Spleen (tissue), 11 donors: ENCODE measurements at regions not wholly inside any gene's neighbourhood (a gene's known extent, or its start where the extent isn't known, plus 50 kb on each side); places are given as distances from the start of the nearest gene placed in this dataset.

ENCODE experiments used
- DNase-seq: peaks from one replicate; pipeline ENCODE4 v3.0.0-alpha.2; 2020
- H3K27ac ChIP-seq, 8 donors: fragments of 200-600 bp; sonication (generic) in 7 of 8; 1 replicate in 4 of 8; 2 replicates in 4 of 8; pipeline versions ENCODE4 v1.5.0 to v1.8.0; 2016 to 2021; ENCODE audit warnings: inconsistent platforms in 4 of 8, mild to moderate bottlenecking in 4 of 8, moderate library complexity in 1 of 8
- H3K27me3 ChIP-seq, 7 donors: fragments of 200-600 bp; sonication (generic) in 6 of 7; replicated peaks in 1 of 7; 1 replicate in 4 of 7; 2 replicates in 3 of 7; pipeline versions ENCODE4 v1.5.0 to v1.8.0; 2016 to 2021; ENCODE audit warnings: inconsistent platforms in 3 of 7, mild to moderate bottlenecking in 1 of 7
- H3K36me3 ChIP-seq, 6 donors: fragments of 200-600 bp; sonication (generic) in 5 of 6; 1 replicate in 4 of 6; 2 replicates in 2 of 6; pipeline versions ENCODE4 v1.5.0 to v1.8.0; 2016 to 2021; ENCODE audit warnings: inconsistent platforms in 2 of 6
- H3K4me1 ChIP-seq, 6 donors: fragments of 200-600 bp; sonication (generic) in 5 of 6; 1 replicate in 3 of 6; 2 replicates in 3 of 6; pipeline versions ENCODE4 v1.5.0 to v1.8.0; 2016 to 2021; ENCODE audit warnings: inconsistent platforms in 3 of 6
- H3K4me3 ChIP-seq, 8 donors: fragments of 200-600 bp; sonication (generic) in 7 of 8; 1 replicate in 4 of 8; 2 replicates in 4 of 8; pipeline versions ENCODE4 v1.5.0 to v1.8.0; 2016 to 2021; ENCODE audit warnings: inconsistent platforms in 4 of 8, mild to moderate bottlenecking in 4 of 8, moderate library complexity in 2 of 8
- H3K9me3 ChIP-seq, 8 donors: fragments of 200-600 bp; sonication (generic) in 7 of 8; 1 replicate in 4 of 8; 2 replicates in 4 of 8; pipeline versions ENCODE4 v1.5.0 to v1.8.0; 2016 to 2021; ENCODE audit warnings: inconsistent platforms in 4 of 8
- CTCF ChIP-seq, 11 experiments: fragments of 200-600 bp in 7 of 11; fragments of 450-650 bp in 4 of 11; sonication (generic) in 4 of 11; IDR thresholded peaks in 8 of 11; conservative IDR thresholded peaks in 3 of 11; 1 replicate in 7 of 11; 2 replicates in 4 of 11; pipeline versions ENCODE4 v1.4.0 to v1.8.0; 2016 to 2021; ENCODE audit warnings: antibody characterized with exemption in 11 of 11, inconsistent platforms in 4 of 11, mild to moderate bottlenecking in 1 of 11
- POLR2A ChIP-seq, 3 donors: fragments of 450-650 bp; IDR thresholded peaks; one replicate each; pipeline ENCODE4 v1.5.1; 2017; ENCODE audit warnings: antibody characterized with exemption in 3 of 3, mild to moderate bottlenecking in 1 of 3
- POLR2AphosphoS5 ChIP-seq, 3 donors: sonication (generic); formaldehyde crosslinking; IDR thresholded peaks; one replicate each; pipeline ENCODE4 v1.5.1; 2017; ENCODE audit warnings: antibody characterized with exemption in 3 of 3
- WGBS, 5 donors: extraction: QIAGEN DNeasy Blood & Tissue Kit in 3 of 5; methylation state at CpG; one replicate each; pipeline versions ENCODE4 v1.1.5 to v1.1.7; 2013 to 2018; 5-methylcytosine and 5-hydroxymethylcytosine counted together
- intact Hi-C: fragments of 100-400 bp; cut with DNase I; formaldehyde crosslinking; loops from one replicate; pipeline ENCODE4 v1.15.0; 2023; ENCODE audit warnings: low total_unique reads
- donor health status: healthy with polysubstance abuse.
- donor health status: DM: no; HTN: no; CAD: no; lungs with moderate emphysema.
- donor health status: DM: no; HTN: no; CAD: no.
- donor health status: Bipolar disorder and iron deficiency.
- donor health status: healthy.
- donor health status: DM: no; HTN: no; CAD: no.
- donor health status: DM: yes; HTN: yes; CAD: no.

- Histone ChIP-seq H3K4me1 (no peaks in the 10 kb centered on the region), H3K27me3 (no peaks in the 10 kb centered on the region), H3K36me3 (no peaks in the 10 kb centered on the region), H3K4me3 (no peak overlapping the region), H3K27ac (no peak overlapping the region), H3K9me3 (peaks cover 0 to 39% (median 11%) of the 10 kb centered on the region in 8 donors)
- no peak for TF ChIP-seq POLR2A (IDR thresholded peaks at IDR 0.05)
- TF ChIP-seq CTCF (IDR thresholded peaks at IDR 0.05 in 8 of 11, conservative IDR thresholded peaks at IDR 0.05 in 3 of 11), result no peak
- TF ChIP-seq POLR2AphosphoS5 (IDR thresholded peaks at IDR 0.05), result no peak
- intact Hi-C loops, result no loop called here
- 53 to 70% (median 58%) methylated on average over 8 to 10 of the region's 10 CpGs for WGBS, 5 donors
- DNase-seq, result no peak
Observed at GRCh38 chr6:165186441-165187205, 122.8 kb downstream of the C6orf118 start.

- WGBS, 5 donors, result 63 to 84% (median 77%) methylated on average over 5 to 7 of the region's 7 CpGs
- TF ChIP-seq POLR2AphosphoS5 (IDR thresholded peaks at IDR 0.05) (no peak), POLR2A (IDR thresholded peaks at IDR 0.05) (no peak), CTCF (IDR thresholded peaks at IDR 0.05 in 8 of 11, conservative IDR thresholded peaks at IDR 0.05 in 3 of 11) (no peak)
- no peak overlapping the region for H3K4me3 ChIP-seq
- H3K27ac ChIP-seq, result no peak overlapping the region
- no peaks in the 10 kb centered on the region for H3K36me3 ChIP-seq
- H3K27me3 ChIP-seq, result no peaks in the 10 kb centered on the region
- intact Hi-C loops, result no loop called here
- peaks cover 0 to 36% (median 10%) of the 10 kb centered on the region in 8 donors for H3K9me3 ChIP-seq
- no peak for DNase-seq
- H3K4me1 ChIP-seq, result no peaks in the 10 kb centered on the region
Observed at GRCh38 chr6:165186041-165186440, 123.4 kb downstream of the C6orf118 start.

GRCh38 chr6:165184192-165184979 is 125.0 kb downstream of the C6orf118 start:
- peaks cover 0 to 27% (median 10%) of the 10 kb centered on the region in 8 donors for H3K9me3 ChIP-seq
- intact Hi-C loops, result no loop called here
- no peak overlapping the region for H3K27ac ChIP-seq
- no peak overlapping the region for H3K4me3 ChIP-seq
- H3K4me1 ChIP-seq, result no peaks in the 10 kb centered on the region
- TF ChIP-seq POLR2A (IDR thresholded peaks at IDR 0.05) (no peak), POLR2AphosphoS5 (IDR thresholded peaks at IDR 0.05) (no peak), CTCF (IDR thresholded peaks at IDR 0.05 in 8 of 11, conservative IDR thresholded peaks at IDR 0.05 in 3 of 11) (no peak)
- no peaks in the 10 kb centered on the region for H3K27me3 ChIP-seq
- WGBS, 5 donors, result 68 to 78% (median 72%) methylated on average over 11 of the region's 11 CpGs
- no peaks in the 10 kb centered on the region for H3K36me3 ChIP-seq
- no peak for DNase-seq
